GM13976 (cell line): ENCODE measurements at regions not wholly inside any gene's neighbourhood (a gene's known extent, or its start where the extent isn't known, plus 50 kb on each side); places are given as distances from the start of the nearest gene placed in this dataset.

Source experiments
- DNase-seq: peaks from one replicate; pipeline ENCODE4 v3.0.0; 2012; ENCODE audit warnings: low spot score
- CTCF ChIP-seq: IDR thresholded peaks from 2 replicates; pipeline ENCODE4 v1.5.1; 2012; ENCODE audit warnings: borderline replicate concordance, mild to moderate bottlenecking; ENCODE audit not compliant: insufficient read depth; ENCODE audit errors: extremely low read depth, missing control alignments, control extremely low read depth
- in situ Hi-C: fragments of 300-500 bp; cut with MboI; formaldehyde crosslinking; loops from one replicate; pipeline ENCODE4 v1.12.0; 2022; ENCODE audit warnings: low sequenced_read_pairs, mixed read lengths, inconsistent platforms; ENCODE audit not compliant: unreplicated experiment

- in situ Hi-C loops, result no loop called here
- no peak for TF ChIP-seq CTCF
Measured at GRCh38 chr2:211067029-211067428, 510.6 kb downstream of the CPS1 start.

GRCh38 chr2:211068108-211068780 lies 511.8 kb downstream of the CPS1 start:
- in situ Hi-C loops, result no loop called here
- DNase-seq, result no peak

More at GRCh38 chr2:211067029-211067428, 510.6 kb downstream of the CPS1 start:
- no peak for DNase-seq

GRCh38 chr2:211070547-211070946 lies 514.1 kb downstream of the CPS1 start:
- in situ Hi-C loops, result no loop called here
- DNase-seq, result no peak
- TF ChIP-seq CTCF, result no peak

More at GRCh38 chr2:211068108-211068780, 511.8 kb downstream of the CPS1 start:
- no peak for TF ChIP-seq CTCF

- no peak for TF ChIP-seq CTCF
- no peak for DNase-seq
- in situ Hi-C loops, result no loop called here
Measured at GRCh38 chr2:211077216-211077767, 520.9 kb downstream of the CPS1 start.

- DNase-seq, result no peak
- in situ Hi-C loops, result no loop called here
- no peak for TF ChIP-seq CTCF
Measured at GRCh38 chr2:211084352-211084751, 528.0 kb downstream of the CPS1 start.

GRCh38 chr2:211085056-211085680 lies 528.8 kb downstream of the CPS1 start:
- DNase-seq, result peak; percentile 17
- no peak for TF ChIP-seq CTCF
- in situ Hi-C loops, result no loop called here
